SK-N-SH (cell line): ENCODE measurements at regions not wholly inside any gene's neighbourhood (a gene's known extent, or its start where the extent isn't known, plus 50 kb on each side); places are given as distances from the start of the nearest gene placed in this dataset.

ENCODE experiments used
- CTCF ChIA-PET: fragments of 300-600, 350-600 bp; formaldehyde crosslinking; extraction: SDS; loops from one replicate; lab custom pipeline; 2021; lab: Yijun Ruan, JAX
- POLR2A ChIA-PET: fragments of 350-600 bp; sonication (Branson Sonifier 250); formaldehyde crosslinking; extraction: SDS; loops from one replicate; lab custom pipeline; 2020; ENCODE audit warnings: antibody characterized with exemption, inconsistent platforms; lab: Yijun Ruan, JAX
- DNase-seq: peaks from one replicate; pipeline ENCODE4 v3.0.0; 2012
- H2AFZ ChIP-seq: fragments of 200-600 bp; sonication (generic); 2 replicates; pipeline ENCODE4 v1.8.1; 2016; ENCODE audit warnings: antibody characterized with exemption, mild to moderate bottlenecking, low read depth
- H3F3A ChIP-seq: fragments of 200-600 bp; sonication (generic); replicated peaks from 2 replicates; pipeline ENCODE3; 2016; ENCODE audit warnings: antibody characterized with exemption, mild to moderate bottlenecking; ENCODE audit not compliant: insufficient read depth
- H3K27ac ChIP-seq, 2 experiments: fragments of 200-500 bp in 1 of 2; fragments of 200-600 bp in 1 of 2; sonication (Bioruptor generic) in 1 of 2; sonication (generic), shearing (Covaris generic) in 1 of 2; 2 replicates each; pipeline versions ENCODE4 v1.5.1 to v1.6.1; 2014 to 2016; ENCODE audit warnings: low read depth in 2 of 2, inconsistent platforms in 1 of 2, low read length in 1 of 2, mild to moderate bottlenecking in 1 of 2, mixed read lengths in 1 of 2
- H3K27me3 ChIP-seq: fragments of 200-600 bp; sonication (generic), shearing (Covaris generic); 2 replicates; pipeline ENCODE4 v1.6.1; 2016; ENCODE audit warnings: mixed run types; ENCODE audit not compliant: insufficient read depth
- H3K36me3 ChIP-seq, 2 experiments: fragments of 200-500 bp in 1 of 2; fragments of 200-600 bp in 1 of 2; sonication (Bioruptor generic) in 1 of 2; sonication (generic) in 1 of 2; replicated peaks in 1 of 2; 2 replicates each; pipeline versions ENCODE3 to v1.5.1; 2014 to 2016; ENCODE audit warnings: low read length in 1 of 2, mild to moderate bottlenecking in 1 of 2; ENCODE audit not compliant: insufficient read depth in 2 of 2, control insufficient read depth in 1 of 2
- H3K4me1 ChIP-seq, 2 experiments: fragments of 200-500 bp in 1 of 2; fragments of 200-600 bp in 1 of 2; sonication (Bioruptor generic) in 1 of 2; sonication (generic), shearing (Covaris generic) in 1 of 2; 2 replicates each; pipeline versions ENCODE4 v1.5.1 to v1.6.1; 2014 to 2016; ENCODE audit warnings: low read depth in 1 of 2, low read length in 1 of 2, mixed run types in 1 of 2; ENCODE audit not compliant: insufficient read depth in 2 of 2, control insufficient read depth in 1 of 2
- H3K4me2 ChIP-seq: fragments of 200-600 bp; sonication (generic), shearing (Covaris generic); 2 replicates; pipeline ENCODE4 v1.6.1; 2017; ENCODE audit warnings: mixed run types
- H3K4me3 ChIP-seq, 2 experiments: fragments of 200-500 bp in 1 of 2; fragments of 200-600 bp in 1 of 2; sonication (Bioruptor generic) in 1 of 2; sonication (generic), shearing (Covaris generic) in 1 of 2; 2 replicates each; pipeline versions ENCODE4 v1.5.1 to v1.8.1; 2014 to 2016; ENCODE audit warnings: low read depth in 2 of 2, inconsistent platforms in 1 of 2, low read length in 1 of 2, mild to moderate bottlenecking in 1 of 2, mixed read lengths in 1 of 2, moderate library complexity in 1 of 2
- H3K79me2 ChIP-seq: fragments of 200-600 bp; sonication (generic); 2 replicates; pipeline ENCODE4 v1.8.1; 2017; ENCODE audit warnings: mild to moderate bottlenecking; ENCODE audit not compliant: insufficient read depth
- H3K9ac ChIP-seq: fragments of 200-600 bp; sonication (generic); 2 replicates; pipeline ENCODE4 v1.6.1; 2017; ENCODE audit warnings: mixed run types
- H3K9me2 ChIP-seq: fragments of 200-600 bp; sonication (generic); 2 replicates; pipeline ENCODE4 v1.6.1; 2017; ENCODE audit warnings: mixed run types
- H3K9me3 ChIP-seq: fragments of 200-600 bp; sonication (generic); 2 replicates; pipeline ENCODE4 v1.6.1; 2017; ENCODE audit warnings: mixed run types, mild to moderate bottlenecking, moderate library complexity
- H4K20me1 ChIP-seq: fragments of 200-600 bp; sonication (generic); 2 replicates; pipeline ENCODE4 v1.6.1; 2017; ENCODE audit warnings: mild to moderate bottlenecking, mixed run types; ENCODE audit not compliant: insufficient read depth
- CHD2 ChIP-seq: fragments of 150-350 bp; IDR thresholded peaks from 2 replicates; pipeline ENCODE4 v1.6.1; 2018; ENCODE audit warnings: low read length; ENCODE audit not compliant: partially characterized antibody
- EZH2phosphoT487 ChIP-seq: fragments of 200-600 bp; sonication (generic); IDR thresholded peaks from 2 replicates; pipeline ENCODE4 v1.6.1; 2017; ENCODE audit warnings: low read depth, mixed run types, mild to moderate bottlenecking, antibody characterized with exemption, moderate library complexity, borderline replicate concordance
- FOXJ3 ChIP-seq: sonication (generic); formaldehyde crosslinking; IDR thresholded peaks from 2 replicates; pipeline ENCODE4 v1.5.1; 2020; ENCODE audit warnings: mild to moderate bottlenecking, missing genetic modification reagents
- MEF2A ChIP-seq: IDR thresholded peaks from 2 replicates; pipeline ENCODE4 v1.4.0; 2012; ENCODE audit warnings: low read depth, borderline replicate concordance
- RAD21 ChIP-seq: IDR thresholded peaks from 2 replicates; pipeline ENCODE4 v1.6.1; 2012; ENCODE audit warnings: mild to moderate bottlenecking, low read length
- RCOR1 ChIP-seq: fragments of 150-350 bp; IDR thresholded peaks from 2 replicates; pipeline ENCODE4 v1.6.1; 2017; ENCODE audit warnings: antibody characterized with exemption, low read length
- TCF12 ChIP-seq: IDR thresholded peaks from 2 replicates; pipeline ENCODE4 v1.4.0; 2012
- YY1 ChIP-seq: IDR thresholded peaks from 2 replicates; pipeline ENCODE4 v1.4.0; 2012; ENCODE audit warnings: low read depth, mild to moderate bottlenecking
- WGBS: methylation state at CpG from one replicate; pipeline ENCODE4 v1.1.6; 2017; ENCODE audit warnings: low lambda C conversion rate; 5-methylcytosine and 5-hydroxymethylcytosine counted together
- TF ChIP-seq, protein P1 (sequence below): fragments of 150-350 bp; IDR thresholded peaks from 2 replicates; pipeline ENCODE4 v1.6.1; 2016; ENCODE audit warnings: mild to moderate bottlenecking, low read depth, low read length
- TF ChIP-seq, protein P2 (sequence below): IDR thresholded peaks from 2 replicates; pipeline ENCODE4; 2012
- TF ChIP-seq, protein P3 (sequence below): fragments of 150-350 bp; IDR thresholded peaks from 2 replicates; pipeline ENCODE4 v1.6.1; 2017; ENCODE audit warnings: antibody characterized with exemption, low read length, low read depth, borderline replicate concordance
- TF ChIP-seq, protein P4 (sequence below): IDR thresholded peaks from 2 replicates; pipeline ENCODE4 v1.4.0; 2012; ENCODE audit warnings: low read depth
- TF ChIP-seq, protein P5 (sequence below): IDR thresholded peaks from 2 replicates; pipeline ENCODE4 v1.4.0; 2012; ENCODE audit warnings: low read depth, borderline replicate concordance
- TF ChIP-seq, protein P6 (sequence below): IDR thresholded peaks from 2 replicates; pipeline ENCODE4 v1.4.0; 2012; ENCODE audit warnings: low read depth, borderline replicate concordance
- TF ChIP-seq, protein P7 (sequence below): IDR thresholded peaks from 2 replicates; pipeline ENCODE4 v1.6.1; 2012; ENCODE audit warnings: mild to moderate bottlenecking, low read depth, low read length, moderate library complexity

DNA sequence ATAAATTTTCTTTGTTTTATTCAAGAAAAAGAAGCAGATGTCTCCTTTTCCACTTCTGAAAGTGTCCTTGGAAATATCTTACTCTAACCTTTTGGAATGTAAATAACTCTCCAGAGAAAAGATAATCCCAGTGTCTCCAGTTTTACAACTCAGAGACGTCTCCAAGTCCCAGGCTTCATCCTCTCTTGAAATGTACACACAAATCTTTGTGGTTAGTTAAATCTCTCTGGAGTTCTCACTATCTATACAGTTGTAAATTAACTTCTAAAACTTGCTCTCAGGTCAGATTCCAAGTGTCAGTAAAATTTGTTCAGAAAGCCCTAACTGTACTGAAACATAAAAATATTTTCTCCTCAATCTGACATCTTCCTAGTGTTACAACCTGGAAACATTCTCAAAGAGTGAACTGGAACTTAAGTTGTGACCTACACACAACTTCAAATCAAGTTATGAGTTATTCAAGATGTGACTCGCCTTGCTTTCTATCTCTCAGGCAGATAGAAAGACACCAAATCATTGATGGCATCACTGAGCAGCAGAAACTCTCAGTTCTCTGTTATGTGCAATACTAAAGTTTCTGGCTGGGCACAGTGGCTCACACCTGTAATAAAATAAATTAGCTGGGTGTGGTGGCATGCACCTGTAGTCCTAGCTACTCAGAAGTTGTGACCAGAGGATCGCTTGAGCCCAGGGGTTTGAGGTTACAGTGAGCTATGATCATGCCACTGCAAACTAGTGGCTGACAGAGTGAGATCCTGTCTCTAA lies 284.2 kb downstream of the RCHY1 start:
- no peak overlapping the region for H3K4me3 ChIP-seq
- ChIA-PET CTCF (no interaction called here), POLR2A (no interaction called here)
- no peaks in the 10 kb centered on the region for H4K20me1 ChIP-seq
- H2AFZ ChIP-seq: no peak overlapping the region
- no peak overlapping the region for H3K27ac ChIP-seq
- WGBS: 0% methylated on average over 3 of the region's 3 CpGs
- DNase-seq: no peak
- H3K4me2 ChIP-seq: no peak overlapping the region
- H3K4me1 ChIP-seq: no peaks in the 10 kb centered on the region
- H3K36me3 ChIP-seq: no peaks in the 10 kb centered on the region
- H3K9me2 ChIP-seq: no peaks in the 10 kb centered on the region
- H3K9ac ChIP-seq: no peak overlapping the region
- H3F3A ChIP-seq: no peaks in the 10 kb centered on the region
- H3K79me2 ChIP-seq: no peaks in the 10 kb centered on the region
- H3K27me3 ChIP-seq: no peaks in the 10 kb centered on the region
- TF ChIP-seq EZH2phosphoT487: no peak
- TF ChIP-seq, protein P1, sequence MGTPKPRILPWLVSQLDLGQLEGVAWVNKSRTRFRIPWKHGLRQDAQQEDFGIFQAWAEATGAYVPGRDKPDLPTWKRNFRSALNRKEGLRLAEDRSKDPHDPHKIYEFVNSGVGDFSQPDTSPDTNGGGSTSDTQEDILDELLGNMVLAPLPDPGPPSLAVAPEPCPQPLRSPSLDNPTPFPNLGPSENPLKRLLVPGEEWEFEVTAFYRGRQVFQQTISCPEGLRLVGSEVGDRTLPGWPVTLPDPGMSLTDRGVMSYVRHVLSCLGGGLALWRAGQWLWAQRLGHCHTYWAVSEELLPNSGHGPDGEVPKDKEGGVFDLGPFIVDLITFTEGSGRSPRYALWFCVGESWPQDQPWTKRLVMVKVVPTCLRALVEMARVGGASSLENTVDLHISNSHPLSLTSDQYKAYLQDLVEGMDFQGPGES: no peak
- TF ChIP-seq, protein P2, sequence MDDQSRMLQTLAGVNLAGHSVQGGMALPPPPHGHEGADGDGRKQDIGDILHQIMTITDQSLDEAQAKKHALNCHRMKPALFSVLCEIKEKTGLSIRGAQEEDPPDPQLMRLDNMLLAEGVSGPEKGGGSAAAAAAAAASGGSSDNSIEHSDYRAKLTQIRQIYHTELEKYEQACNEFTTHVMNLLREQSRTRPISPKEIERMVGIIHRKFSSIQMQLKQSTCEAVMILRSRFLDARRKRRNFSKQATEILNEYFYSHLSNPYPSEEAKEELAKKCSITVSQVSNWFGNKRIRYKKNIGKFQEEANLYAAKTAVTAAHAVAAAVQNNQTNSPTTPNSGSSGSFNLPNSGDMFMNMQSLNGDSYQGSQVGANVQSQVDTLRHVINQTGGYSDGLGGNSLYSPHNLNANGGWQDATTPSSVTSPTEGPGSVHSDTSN: no peak
- TF ChIP-seq, protein P3, sequence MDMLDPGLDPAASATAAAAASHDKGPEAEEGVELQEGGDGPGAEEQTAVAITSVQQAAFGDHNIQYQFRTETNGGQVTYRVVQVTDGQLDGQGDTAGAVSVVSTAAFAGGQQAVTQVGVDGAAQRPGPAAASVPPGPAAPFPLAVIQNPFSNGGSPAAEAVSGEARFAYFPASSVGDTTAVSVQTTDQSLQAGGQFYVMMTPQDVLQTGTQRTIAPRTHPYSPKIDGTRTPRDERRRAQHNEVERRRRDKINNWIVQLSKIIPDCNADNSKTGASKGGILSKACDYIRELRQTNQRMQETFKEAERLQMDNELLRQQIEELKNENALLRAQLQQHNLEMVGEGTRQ: no peak
- TF ChIP-seq, protein P4, sequence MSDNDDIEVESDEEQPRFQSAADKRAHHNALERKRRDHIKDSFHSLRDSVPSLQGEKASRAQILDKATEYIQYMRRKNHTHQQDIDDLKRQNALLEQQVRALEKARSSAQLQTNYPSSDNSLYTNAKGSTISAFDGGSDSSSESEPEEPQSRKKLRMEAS: no peak
- TF ChIP-seq, protein P5, sequence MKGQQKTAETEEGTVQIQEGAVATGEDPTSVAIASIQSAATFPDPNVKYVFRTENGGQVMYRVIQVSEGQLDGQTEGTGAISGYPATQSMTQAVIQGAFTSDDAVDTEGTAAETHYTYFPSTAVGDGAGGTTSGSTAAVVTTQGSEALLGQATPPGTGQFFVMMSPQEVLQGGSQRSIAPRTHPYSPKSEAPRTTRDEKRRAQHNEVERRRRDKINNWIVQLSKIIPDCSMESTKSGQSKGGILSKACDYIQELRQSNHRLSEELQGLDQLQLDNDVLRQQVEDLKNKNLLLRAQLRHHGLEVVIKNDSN: no peak
- TF ChIP-seq CHD2: no peak
- no peak for TF ChIP-seq TCF12
- TF ChIP-seq YY1: no peak
- no peak for TF ChIP-seq RCOR1
- TF ChIP-seq FOXJ3 (CRISPR knock-in tag): no peak
- TF ChIP-seq RAD21: no peak
- TF ChIP-seq MEF2A: no peak
- TF ChIP-seq, protein P6, sequence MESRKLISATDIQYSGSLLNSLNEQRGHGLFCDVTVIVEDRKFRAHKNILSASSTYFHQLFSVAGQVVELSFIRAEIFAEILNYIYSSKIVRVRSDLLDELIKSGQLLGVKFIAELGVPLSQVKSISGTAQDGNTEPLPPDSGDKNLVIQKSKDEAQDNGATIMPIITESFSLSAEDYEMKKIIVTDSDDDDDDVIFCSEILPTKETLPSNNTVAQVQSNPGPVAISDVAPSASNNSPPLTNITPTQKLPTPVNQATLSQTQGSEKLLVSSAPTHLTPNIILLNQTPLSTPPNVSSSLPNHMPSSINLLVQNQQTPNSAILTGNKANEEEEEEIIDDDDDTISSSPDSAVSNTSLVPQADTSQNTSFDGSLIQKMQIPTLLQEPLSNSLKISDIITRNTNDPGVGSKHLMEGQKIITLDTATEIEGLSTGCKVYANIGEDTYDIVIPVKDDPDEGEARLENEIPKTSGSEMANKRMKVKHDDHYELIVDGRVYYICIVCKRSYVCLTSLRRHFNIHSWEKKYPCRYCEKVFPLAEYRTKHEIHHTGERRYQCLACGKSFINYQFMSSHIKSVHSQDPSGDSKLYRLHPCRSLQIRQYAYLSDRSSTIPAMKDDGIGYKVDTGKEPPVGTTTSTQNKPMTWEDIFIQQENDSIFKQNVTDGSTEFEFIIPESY: no peak
- TF ChIP-seq, protein P7, sequence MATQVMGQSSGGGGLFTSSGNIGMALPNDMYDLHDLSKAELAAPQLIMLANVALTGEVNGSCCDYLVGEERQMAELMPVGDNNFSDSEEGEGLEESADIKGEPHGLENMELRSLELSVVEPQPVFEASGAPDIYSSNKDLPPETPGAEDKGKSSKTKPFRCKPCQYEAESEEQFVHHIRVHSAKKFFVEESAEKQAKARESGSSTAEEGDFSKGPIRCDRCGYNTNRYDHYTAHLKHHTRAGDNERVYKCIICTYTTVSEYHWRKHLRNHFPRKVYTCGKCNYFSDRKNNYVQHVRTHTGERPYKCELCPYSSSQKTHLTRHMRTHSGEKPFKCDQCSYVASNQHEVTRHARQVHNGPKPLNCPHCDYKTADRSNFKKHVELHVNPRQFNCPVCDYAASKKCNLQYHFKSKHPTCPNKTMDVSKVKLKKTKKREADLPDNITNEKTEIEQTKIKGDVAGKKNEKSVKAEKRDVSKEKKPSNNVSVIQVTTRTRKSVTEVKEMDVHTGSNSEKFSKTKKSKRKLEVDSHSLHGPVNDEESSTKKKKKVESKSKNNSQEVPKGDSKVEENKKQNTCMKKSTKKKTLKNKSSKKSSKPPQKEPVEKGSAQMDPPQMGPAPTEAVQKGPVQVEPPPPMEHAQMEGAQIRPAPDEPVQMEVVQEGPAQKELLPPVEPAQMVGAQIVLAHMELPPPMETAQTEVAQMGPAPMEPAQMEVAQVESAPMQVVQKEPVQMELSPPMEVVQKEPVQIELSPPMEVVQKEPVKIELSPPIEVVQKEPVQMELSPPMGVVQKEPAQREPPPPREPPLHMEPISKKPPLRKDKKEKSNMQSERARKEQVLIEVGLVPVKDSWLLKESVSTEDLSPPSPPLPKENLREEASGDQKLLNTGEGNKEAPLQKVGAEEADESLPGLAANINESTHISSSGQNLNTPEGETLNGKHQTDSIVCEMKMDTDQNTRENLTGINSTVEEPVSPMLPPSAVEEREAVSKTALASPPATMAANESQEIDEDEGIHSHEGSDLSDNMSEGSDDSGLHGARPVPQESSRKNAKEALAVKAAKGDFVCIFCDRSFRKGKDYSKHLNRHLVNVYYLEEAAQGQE: no peak
- H3K9me3 ChIP-seq: no peaks in the 10 kb centered on the region
